ENCODE measurements at regions not wholly inside any gene's neighbourhood (a gene's known extent, or its start where the extent isn't known, plus 50 kb on each side); places are given as distances from the start of the nearest gene placed in this dataset.

- H3K27me3 ChIP-seq (ENCODE audit: control insufficient read depth, insufficient read depth, low read length), result no peaks in the 10 kb centered on the region
- no peaks in the 10 kb centered on the region for H3K36me3 ChIP-seq (ENCODE audit: control insufficient read depth, insufficient read depth, low read length)
- H3K4me1 ChIP-seq (ENCODE audit: control insufficient read depth, insufficient read depth, low read length), result no peaks in the 10 kb centered on the region
- no peak overlapping the region for H3K9ac ChIP-seq (ENCODE audit: low read length)
- no peak overlapping the region for H3K4me3 ChIP-seq (ENCODE audit: low read length)
- H3K9me3 ChIP-seq (ENCODE audit: control insufficient read depth, low read length), result no peaks in the 10 kb centered on the region
Observed at GRCh38 chr10:125276133-125276532, 115.8 kb upstream of the CTBP2 start.

- H3K27me3 ChIP-seq (ENCODE audit: control insufficient read depth, insufficient read depth, low read length), result no peaks in the 10 kb centered on the region
- no peak overlapping the region for H3K4me3 ChIP-seq (ENCODE audit: low read length)
- H3K9ac ChIP-seq (ENCODE audit: low read length), result no peak overlapping the region
- H3K4me1 ChIP-seq (ENCODE audit: control insufficient read depth, insufficient read depth, low read length), result no peaks in the 10 kb centered on the region
- no peaks in the 10 kb centered on the region for H3K36me3 ChIP-seq (ENCODE audit: control insufficient read depth, insufficient read depth, low read length)
- H3K9me3 ChIP-seq (ENCODE audit: control insufficient read depth, low read length), result no peaks in the 10 kb centered on the region
Observed at GRCh38 chr10:125274961-125275360, 114.6 kb upstream of the CTBP2 start.

GRCh38 chr10:125273023-125273422 is 112.7 kb upstream of the CTBP2 start:
- Histone ChIP-seq H3K36me3 (ENCODE audit: control insufficient read depth, insufficient read depth, low read length) (no peaks in the 10 kb centered on the region), H3K4me1 (ENCODE audit: control insufficient read depth, insufficient read depth, low read length) (no peaks in the 10 kb centered on the region), H3K9me3 (ENCODE audit: control insufficient read depth, low read length) (no peaks in the 10 kb centered on the region), H3K27me3 (ENCODE audit: control insufficient read depth, insufficient read depth, low read length) (no peaks in the 10 kb centered on the region), H3K9ac (ENCODE audit: low read length) (no peak overlapping the region), H3K4me3 (ENCODE audit: low read length) (no peak overlapping the region)

- no peaks in the 10 kb centered on the region for H3K36me3 ChIP-seq (ENCODE audit: control insufficient read depth, insufficient read depth, low read length)
- no peaks in the 10 kb centered on the region for H3K4me1 ChIP-seq (ENCODE audit: control insufficient read depth, insufficient read depth, low read length)
- H3K4me3 ChIP-seq (ENCODE audit: low read length), result no peak overlapping the region
- no peaks in the 10 kb centered on the region for H3K27me3 ChIP-seq (ENCODE audit: control insufficient read depth, insufficient read depth, low read length)
- H3K9me3 ChIP-seq (ENCODE audit: control insufficient read depth, low read length), result no peaks in the 10 kb centered on the region
- H3K9ac ChIP-seq (ENCODE audit: low read length), result no peak overlapping the region
Observed at GRCh38 chr10:125269716-125270115, 109.4 kb upstream of the CTBP2 start.

GRCh38 chr10:125266966-125267365 is 106.6 kb upstream of the CTBP2 start:
- Histone ChIP-seq H3K36me3 (ENCODE audit: control insufficient read depth, insufficient read depth, low read length) (no peaks in the 10 kb centered on the region), H3K27me3 (ENCODE audit: control insufficient read depth, insufficient read depth, low read length) (no peaks in the 10 kb centered on the region), H3K4me3 (ENCODE audit: low read length) (no peak overlapping the region)

GRCh38 chr10:125266541-125266940 is 106.2 kb upstream of the CTBP2 start:
- H3K4me1 ChIP-seq (ENCODE audit: control insufficient read depth, insufficient read depth, low read length), result no peaks in the 10 kb centered on the region
- H3K36me3 ChIP-seq (ENCODE audit: control insufficient read depth, insufficient read depth, low read length), result no peaks in the 10 kb centered on the region
- no peak overlapping the region for H3K9ac ChIP-seq (ENCODE audit: low read length)
- no peaks in the 10 kb centered on the region for H3K27me3 ChIP-seq (ENCODE audit: control insufficient read depth, insufficient read depth, low read length)
- H3K4me3 ChIP-seq (ENCODE audit: low read length), result no peak overlapping the region
- H3K9me3 ChIP-seq (ENCODE audit: control insufficient read depth, low read length), result no peaks in the 10 kb centered on the region

More at GRCh38 chr10:125266966-125267365, 106.6 kb upstream of the CTBP2 start:
- Histone ChIP-seq H3K4me1 (ENCODE audit: control insufficient read depth, insufficient read depth, low read length) (no peaks in the 10 kb centered on the region), H3K9me3 (ENCODE audit: control insufficient read depth, low read length) (no peaks in the 10 kb centered on the region), H3K9ac (ENCODE audit: low read length) (no peak overlapping the region)

- no peak overlapping the region for H3K9ac ChIP-seq (ENCODE audit: low read length)
Observed at GRCh38 chr10:125265579-125265955, 105.2 kb upstream of the CTBP2 start.

GRCh38 chr10:125264757-125265578 is 104.6 kb upstream of the CTBP2 start:
- Histone ChIP-seq H3K9ac (ENCODE audit: low read length) (no peak overlapping the region), H3K27me3 (ENCODE audit: control insufficient read depth, insufficient read depth, low read length) (no peaks in the 10 kb centered on the region), H3K9me3 (ENCODE audit: control insufficient read depth, low read length) (no peaks in the 10 kb centered on the region), H3K4me1 (ENCODE audit: control insufficient read depth, insufficient read depth, low read length) (no peaks in the 10 kb centered on the region), H3K36me3 (ENCODE audit: control insufficient read depth, insufficient read depth, low read length) (no peaks in the 10 kb centered on the region), H3K4me3 (ENCODE audit: low read length) (no peak overlapping the region)

More at GRCh38 chr10:125265579-125265955, 105.2 kb upstream of the CTBP2 start:
- H3K36me3 ChIP-seq (ENCODE audit: control insufficient read depth, insufficient read depth, low read length), result no peaks in the 10 kb centered on the region
- no peaks in the 10 kb centered on the region for H3K9me3 ChIP-seq (ENCODE audit: control insufficient read depth, low read length)
- H3K4me3 ChIP-seq (ENCODE audit: low read length), result no peak overlapping the region
- no peaks in the 10 kb centered on the region for H3K4me1 ChIP-seq (ENCODE audit: control insufficient read depth, insufficient read depth, low read length)
- no peaks in the 10 kb centered on the region for H3K27me3 ChIP-seq (ENCODE audit: control insufficient read depth, insufficient read depth, low read length)

- Histone ChIP-seq H3K4me1 (ENCODE audit: control insufficient read depth, insufficient read depth, low read length) (no peaks in the 10 kb centered on the region), H3K4me3 (ENCODE audit: low read length) (no peak overlapping the region), H3K9me3 (ENCODE audit: control insufficient read depth, low read length) (no peaks in the 10 kb centered on the region), H3K9ac (ENCODE audit: low read length) (no peak overlapping the region), H3K36me3 (ENCODE audit: control insufficient read depth, insufficient read depth, low read length) (no peaks in the 10 kb centered on the region), H3K27me3 (ENCODE audit: control insufficient read depth, insufficient read depth, low read length) (no peaks in the 10 kb centered on the region)
Observed at GRCh38 chr10:125264091-125264490, 103.7 kb upstream of the CTBP2 start.

GRCh38 chr10:125263551-125263950 is 103.2 kb upstream of the CTBP2 start:
- Histone ChIP-seq H3K9me3 (ENCODE audit: control insufficient read depth, low read length) (no peaks in the 10 kb centered on the region), H3K36me3 (ENCODE audit: control insufficient read depth, insufficient read depth, low read length) (no peaks in the 10 kb centered on the region), H3K4me3 (ENCODE audit: low read length) (no peak overlapping the region), H3K9ac (ENCODE audit: low read length) (no peak overlapping the region), H3K4me1 (ENCODE audit: control insufficient read depth, insufficient read depth, low read length) (no peaks in the 10 kb centered on the region), H3K27me3 (ENCODE audit: control insufficient read depth, insufficient read depth, low read length) (no peaks in the 10 kb centered on the region)

GRCh38 chr10:125262920-125263319 is 102.6 kb upstream of the CTBP2 start:
- Histone ChIP-seq H3K4me3 (ENCODE audit: low read length) (no peak overlapping the region), H3K27me3 (ENCODE audit: control insufficient read depth, insufficient read depth, low read length) (no peaks in the 10 kb centered on the region), H3K9ac (ENCODE audit: low read length) (no peak overlapping the region), H3K36me3 (ENCODE audit: control insufficient read depth, insufficient read depth, low read length) (no peaks in the 10 kb centered on the region), H3K4me1 (ENCODE audit: control insufficient read depth, insufficient read depth, low read length) (no peaks in the 10 kb centered on the region), H3K9me3 (ENCODE audit: control insufficient read depth, low read length) (no peaks in the 10 kb centered on the region)

- Histone ChIP-seq H3K9ac (ENCODE audit: low read length) (no peak overlapping the region), H3K36me3 (ENCODE audit: control insufficient read depth, insufficient read depth, low read length) (no peaks in the 10 kb centered on the region), H3K9me3 (ENCODE audit: control insufficient read depth, low read length) (no peaks in the 10 kb centered on the region), H3K4me3 (ENCODE audit: low read length) (no peak overlapping the region), H3K27me3 (ENCODE audit: control insufficient read depth, insufficient read depth, low read length) (no peaks in the 10 kb centered on the region), H3K4me1 (ENCODE audit: control insufficient read depth, insufficient read depth, low read length) (no peaks in the 10 kb centered on the region)
Observed at GRCh38 chr10:125262409-125262808, 102.0 kb upstream of the CTBP2 start.

Measured in mucosa of stomach (tissue), 1 donor.